Neural crest cell (in vitro differentiated cells): ENCODE measurements at regions not wholly inside any gene's neighbourhood (a gene's known extent, or its start where the extent isn't known, plus 50 kb on each side); places are given as distances from the start of the nearest gene placed in this dataset.
"Not testable (repeated sequence)": the region's sequence is repeated elsewhere in the genome, so short reads cannot be mapped to it uniquely, and the experiment has no call there.

Experiments used
- DNase-seq: peaks from one replicate; pipeline ENCODE4 v3.0.0; 2021; ENCODE audit warnings: low read depth, mixed read lengths, low spot score
- H3K27ac Mint-ChIP-seq: one replicate; pipeline ENCODE4 v1.8.0; 2021; ENCODE audit warnings: mild to moderate bottlenecking, mixed read lengths; ENCODE audit not compliant: unreplicated experiment
- H3K27me3 Mint-ChIP-seq: 2 replicates; pipeline ENCODE4 v1.8.0; 2021; ENCODE audit warnings: low read depth, mild to moderate bottlenecking, mixed read lengths
- H3K36me3 Mint-ChIP-seq: 2 replicates; pipeline ENCODE4 v1.8.0; 2021; ENCODE audit warnings: low read depth, mild to moderate bottlenecking, mixed read lengths
- H3K4me1 Mint-ChIP-seq: 2 replicates; pipeline ENCODE4 v1.8.0; 2021; ENCODE audit warnings: mixed read lengths
- H3K4me3 Mint-ChIP-seq: one replicate; pipeline ENCODE4 v1.8.0; 2021; ENCODE audit warnings: mild to moderate bottlenecking, mixed read lengths
- H3K9me3 Mint-ChIP-seq: 2 replicates; pipeline ENCODE4 v1.8.0; 2021; ENCODE audit warnings: mixed read lengths
- TF ChIP-seq, protein P1 (sequence below): fragments of 200-600 bp; sonication (generic); conservative IDR thresholded peaks from 2 replicates; pipeline ENCODE4 v1.5.0; 2021; ENCODE audit warnings: antibody characterized with exemption, mild to moderate bottlenecking

DNA sequence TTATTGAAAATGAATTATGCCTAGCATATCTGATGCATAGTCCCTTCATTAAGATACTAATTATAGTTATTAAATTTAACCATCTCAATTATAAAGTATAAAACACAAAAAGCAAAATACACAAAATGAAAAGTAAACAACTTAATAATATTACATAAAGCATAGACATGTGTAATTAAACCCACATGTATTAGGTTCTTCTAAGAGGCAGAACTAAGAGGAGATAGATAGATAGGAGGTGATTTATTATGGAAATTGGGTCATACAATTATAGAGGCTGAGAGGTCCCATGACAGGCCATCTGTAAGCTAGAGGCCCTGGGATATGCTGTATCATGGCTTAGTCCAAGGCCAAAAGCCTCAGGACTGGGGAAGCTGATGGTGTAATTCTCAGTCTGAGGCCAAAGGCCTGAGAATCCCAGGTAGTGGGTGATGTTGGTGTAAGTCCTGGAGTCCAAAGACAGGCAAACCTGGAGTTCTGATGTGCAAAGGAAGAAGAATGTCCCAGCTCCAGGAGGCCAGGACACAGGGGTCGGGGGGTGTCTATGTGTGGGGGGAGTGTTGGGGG, 953.3 kb downstream of the TRHDE start:
- TF ChIP-seq, protein P1, sequence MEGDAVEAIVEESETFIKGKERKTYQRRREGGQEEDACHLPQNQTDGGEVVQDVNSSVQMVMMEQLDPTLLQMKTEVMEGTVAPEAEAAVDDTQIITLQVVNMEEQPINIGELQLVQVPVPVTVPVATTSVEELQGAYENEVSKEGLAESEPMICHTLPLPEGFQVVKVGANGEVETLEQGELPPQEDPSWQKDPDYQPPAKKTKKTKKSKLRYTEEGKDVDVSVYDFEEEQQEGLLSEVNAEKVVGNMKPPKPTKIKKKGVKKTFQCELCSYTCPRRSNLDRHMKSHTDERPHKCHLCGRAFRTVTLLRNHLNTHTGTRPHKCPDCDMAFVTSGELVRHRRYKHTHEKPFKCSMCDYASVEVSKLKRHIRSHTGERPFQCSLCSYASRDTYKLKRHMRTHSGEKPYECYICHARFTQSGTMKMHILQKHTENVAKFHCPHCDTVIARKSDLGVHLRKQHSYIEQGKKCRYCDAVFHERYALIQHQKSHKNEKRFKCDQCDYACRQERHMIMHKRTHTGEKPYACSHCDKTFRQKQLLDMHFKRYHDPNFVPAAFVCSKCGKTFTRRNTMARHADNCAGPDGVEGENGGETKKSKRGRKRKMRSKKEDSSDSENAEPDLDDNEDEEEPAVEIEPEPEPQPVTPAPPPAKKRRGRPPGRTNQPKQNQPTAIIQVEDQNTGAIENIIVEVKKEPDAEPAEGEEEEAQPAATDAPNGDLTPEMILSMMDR = no peak
- H3K36me3 Mint-ChIP-seq = no peaks in the 10 kb centered on the region
- H3K27me3 Mint-ChIP-seq = no peaks in the 10 kb centered on the region
- H3K27ac Mint-ChIP-seq = no peak overlapping the region
- no peaks in the 10 kb centered on the region for H3K4me1 Mint-ChIP-seq
- no peak for DNase-seq
- H3K4me3 Mint-ChIP-seq = no peak overlapping the region
- H3K9me3 Mint-ChIP-seq = no peaks in the 10 kb centered on the region

DNA sequence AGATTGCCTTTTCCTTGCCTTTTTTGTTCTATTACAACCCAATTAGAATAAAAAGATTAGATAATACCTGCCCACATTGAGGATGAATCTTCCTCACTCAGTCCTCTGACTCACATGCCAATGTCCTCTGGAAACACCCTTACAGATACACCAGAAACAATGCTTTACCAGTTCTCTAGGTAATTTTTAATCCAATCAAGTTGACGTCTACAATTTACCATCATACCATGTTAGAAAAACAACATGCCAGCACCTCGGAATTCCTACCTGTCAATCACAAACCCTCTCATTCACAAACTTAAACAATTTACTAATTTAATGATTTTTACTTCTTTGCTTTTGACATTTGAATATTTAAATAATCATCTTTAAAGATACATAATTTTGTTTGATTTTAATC, 953.8 kb downstream of the TRHDE start:
- TF ChIP-seq, protein P1 = no peak
- no peak for DNase-seq
- Mint-ChIP-seq H3K36me3 (no peaks in the 10 kb centered on the region), H3K9me3 (no peaks in the 10 kb centered on the region), H3K27ac (no peak overlapping the region), H3K4me1 (no peaks in the 10 kb centered on the region), H3K4me3 (no peak overlapping the region), H3K27me3 (no peaks in the 10 kb centered on the region)

DNA sequence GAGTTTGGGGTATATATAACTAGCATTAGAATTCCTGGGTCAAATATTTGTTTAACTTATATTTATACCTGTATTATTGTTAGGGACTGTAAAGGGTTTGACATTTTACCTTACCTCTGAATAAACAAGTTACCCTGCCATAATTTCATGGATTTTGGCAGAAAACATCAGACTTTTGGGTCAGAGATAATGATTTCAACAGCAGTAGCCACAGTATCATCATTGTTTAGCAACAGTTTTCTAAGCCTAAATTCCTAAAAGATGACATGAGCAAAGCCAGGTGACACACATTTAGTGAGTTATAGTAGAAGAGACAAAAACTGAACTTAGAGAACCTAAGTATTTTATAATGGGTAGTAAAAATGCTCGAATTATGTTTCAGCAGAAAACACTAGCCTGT, 954.4 kb downstream of the TRHDE start:
- H3K27me3 Mint-ChIP-seq = no peaks in the 10 kb centered on the region
- TF ChIP-seq, protein P1 = no peak
- H3K27ac Mint-ChIP-seq = no peak overlapping the region
- no peak overlapping the region for H3K4me3 Mint-ChIP-seq
- H3K9me3 Mint-ChIP-seq = no peaks in the 10 kb centered on the region
- no peak for DNase-seq
- H3K36me3 Mint-ChIP-seq = no peaks in the 10 kb centered on the region
- H3K4me1 Mint-ChIP-seq = no peaks in the 10 kb centered on the region

DNA sequence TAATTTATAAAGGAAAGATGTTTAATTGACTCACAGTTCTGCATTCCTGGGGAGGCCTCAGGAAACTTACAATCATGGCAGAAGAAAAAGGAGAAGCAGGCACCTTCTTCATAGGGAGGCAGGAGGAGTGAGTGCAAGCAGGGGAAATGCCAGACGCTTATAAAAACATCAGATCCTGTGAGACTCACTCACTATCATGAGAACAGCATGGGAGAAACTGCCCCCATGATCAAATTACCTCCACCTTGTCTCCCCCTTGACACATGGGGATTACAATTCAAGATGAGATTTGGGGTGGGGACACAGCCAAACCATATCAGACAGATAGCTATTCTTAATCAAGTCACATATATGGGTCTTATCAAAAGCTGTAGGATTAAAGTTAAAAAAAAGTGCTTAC, 956.7 kb downstream of the TRHDE start:
- DNase-seq, H3K36me3 Mint-ChIP-seq, H3K27ac Mint-ChIP-seq, H3K27me3 Mint-ChIP-seq, H3K9me3 Mint-ChIP-seq, H3K4me3 Mint-ChIP-seq, H3K4me1 Mint-ChIP-seq: not testable (repeated sequence)

GRCh38 chr12:73235387-73235786, 963.2 kb downstream of the TRHDE start:
- Mint-ChIP-seq H3K36me3 (peaks cover 3% of the 10 kb centered on the region), H3K27me3 (no peaks in the 10 kb centered on the region), H3K27ac (no peak overlapping the region), H3K9me3 (peaks cover 8% of the 10 kb centered on the region), H3K4me1 (no peaks in the 10 kb centered on the region), H3K4me3 (no peak overlapping the region)
- no peak for DNase-seq
- TF ChIP-seq, protein P1 = no peak

- TF ChIP-seq, protein P1 = no peak
- Mint-ChIP-seq H3K36me3 (no peaks in the 10 kb centered on the region), H3K9me3 (peaks cover 2% of the 10 kb centered on the region), H3K4me3 (no peak overlapping the region), H3K27ac (no peak overlapping the region), H3K4me1 (no peaks in the 10 kb centered on the region), H3K27me3 (no peaks in the 10 kb centered on the region)
- DNase-seq = no peak
These were observed 967.9 kb downstream of the TRHDE start for GRCh38 chr12:73240110-73240509.
